GM12873 (cell line): ENCODE measurements at regions not wholly inside any gene's neighbourhood (a gene's known extent, or its start where the extent isn't known, plus 50 kb on each side); places are given as distances from the start of the nearest gene placed in this dataset.

Experiments used
- TF ChIP-seq, protein P1 (sequence below): IDR thresholded peaks from 2 replicates; pipeline ENCODE4 v1.5.1; 2012; ENCODE audit warnings: low read depth, mild to moderate bottlenecking, moderate library complexity, low read length, control low read depth; ENCODE audit not compliant: insufficient read depth; ENCODE audit errors: missing control alignments

GRCh38 chr9:24351973-24352372 is 193.7 kb downstream of the IZUMO3 start:
- TF ChIP-seq, protein P1, sequence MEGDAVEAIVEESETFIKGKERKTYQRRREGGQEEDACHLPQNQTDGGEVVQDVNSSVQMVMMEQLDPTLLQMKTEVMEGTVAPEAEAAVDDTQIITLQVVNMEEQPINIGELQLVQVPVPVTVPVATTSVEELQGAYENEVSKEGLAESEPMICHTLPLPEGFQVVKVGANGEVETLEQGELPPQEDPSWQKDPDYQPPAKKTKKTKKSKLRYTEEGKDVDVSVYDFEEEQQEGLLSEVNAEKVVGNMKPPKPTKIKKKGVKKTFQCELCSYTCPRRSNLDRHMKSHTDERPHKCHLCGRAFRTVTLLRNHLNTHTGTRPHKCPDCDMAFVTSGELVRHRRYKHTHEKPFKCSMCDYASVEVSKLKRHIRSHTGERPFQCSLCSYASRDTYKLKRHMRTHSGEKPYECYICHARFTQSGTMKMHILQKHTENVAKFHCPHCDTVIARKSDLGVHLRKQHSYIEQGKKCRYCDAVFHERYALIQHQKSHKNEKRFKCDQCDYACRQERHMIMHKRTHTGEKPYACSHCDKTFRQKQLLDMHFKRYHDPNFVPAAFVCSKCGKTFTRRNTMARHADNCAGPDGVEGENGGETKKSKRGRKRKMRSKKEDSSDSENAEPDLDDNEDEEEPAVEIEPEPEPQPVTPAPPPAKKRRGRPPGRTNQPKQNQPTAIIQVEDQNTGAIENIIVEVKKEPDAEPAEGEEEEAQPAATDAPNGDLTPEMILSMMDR, result no peak

- TF ChIP-seq, protein P1, result no peak
These were observed 194.4 kb downstream of the IZUMO3 start for GRCh38 chr9:24351258-24351657.

GRCh38 chr9:24342457-24342856 is 203.2 kb downstream of the IZUMO3 start:
- TF ChIP-seq, protein P1, result no peak

- TF ChIP-seq, protein P1, result no peak
These were observed 212.1 kb downstream of the IZUMO3 start for GRCh38 chr9:24333629-24334028.

GRCh38 chr9:24298912-24299311 is 246.8 kb downstream of the IZUMO3 start:
- TF ChIP-seq, protein P1, result no peak

GRCh38 chr9:24297931-24298330 is 247.8 kb downstream of the IZUMO3 start:
- TF ChIP-seq, protein P1, result no peak

DNA sequence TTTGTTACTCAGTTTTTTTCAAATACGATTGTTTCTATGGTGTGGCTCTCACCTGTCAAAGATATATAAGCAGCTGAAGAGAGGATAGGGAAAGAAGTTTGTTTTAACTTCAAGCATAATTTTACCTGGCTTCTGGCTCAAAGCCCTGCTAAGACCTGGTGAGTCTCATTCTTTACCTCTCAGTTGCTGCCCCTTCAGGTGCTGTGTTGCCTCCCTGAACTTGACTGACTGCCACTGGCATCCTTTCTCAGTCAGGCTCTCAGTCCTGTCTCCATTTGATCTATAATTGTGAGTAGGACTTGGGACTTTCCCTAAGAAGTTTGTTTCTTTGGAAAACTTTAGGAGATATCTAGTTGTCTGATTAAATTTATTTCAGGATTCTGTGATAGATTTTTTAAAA is 249.6 kb downstream of the IZUMO3 start:
- TF ChIP-seq, protein P1, result no peak

DNA sequence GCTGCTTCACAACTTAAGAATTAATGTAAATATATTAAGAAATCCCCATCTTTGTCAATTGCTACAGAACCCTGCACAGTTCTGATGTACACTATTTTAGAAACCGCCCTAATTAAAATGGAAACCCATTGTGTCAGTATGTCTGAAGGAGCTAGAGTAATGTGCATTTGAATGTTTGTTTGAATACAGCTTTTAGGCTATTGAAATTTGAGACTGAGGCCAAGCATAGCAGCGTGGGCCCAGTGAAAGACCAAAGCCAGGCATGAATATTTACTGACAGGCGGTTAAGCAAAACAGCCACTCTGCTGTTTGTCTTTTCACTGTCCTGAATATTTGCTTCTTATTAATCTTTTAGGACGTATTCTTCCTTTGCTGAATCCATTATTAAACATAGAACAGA is 252.3 kb downstream of the IZUMO3 start:
- TF ChIP-seq, protein P1, result no peak
